NCI-H446 treated with DMSO at 0.1 percent for 48 hours (cell line): ENCODE measurements at regions not wholly inside any gene's neighbourhood (a gene's known extent, or its start where the extent isn't known, plus 50 kb on each side); places are given as distances from the start of the nearest gene placed in this dataset.

Experiments
- DNase-seq: peaks from one replicate; lab custom pipeline; 2025; lab: John Stamatoyannopoulos, UW

DNA sequence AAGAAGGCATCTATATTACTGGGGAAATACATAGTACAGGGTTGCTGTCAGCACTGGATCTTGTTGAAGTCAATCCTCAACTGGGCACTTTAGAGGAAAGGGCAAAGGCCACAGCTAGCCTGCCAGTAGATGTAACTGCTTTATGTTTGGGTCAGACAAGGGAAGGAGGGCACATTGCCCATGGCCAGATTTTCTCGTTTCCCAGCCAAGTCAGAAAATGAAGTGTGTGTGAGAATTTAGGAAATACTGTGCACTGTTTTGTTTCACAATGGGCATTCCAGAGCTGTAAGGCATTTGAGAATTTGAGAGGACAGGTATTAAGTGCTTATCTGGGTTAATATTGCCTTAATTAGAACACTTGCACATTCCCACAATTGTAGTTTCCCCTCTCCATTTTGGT is 183.9 kb upstream of the MCHR2 start:
- DNase-seq, result no peak

DNA sequence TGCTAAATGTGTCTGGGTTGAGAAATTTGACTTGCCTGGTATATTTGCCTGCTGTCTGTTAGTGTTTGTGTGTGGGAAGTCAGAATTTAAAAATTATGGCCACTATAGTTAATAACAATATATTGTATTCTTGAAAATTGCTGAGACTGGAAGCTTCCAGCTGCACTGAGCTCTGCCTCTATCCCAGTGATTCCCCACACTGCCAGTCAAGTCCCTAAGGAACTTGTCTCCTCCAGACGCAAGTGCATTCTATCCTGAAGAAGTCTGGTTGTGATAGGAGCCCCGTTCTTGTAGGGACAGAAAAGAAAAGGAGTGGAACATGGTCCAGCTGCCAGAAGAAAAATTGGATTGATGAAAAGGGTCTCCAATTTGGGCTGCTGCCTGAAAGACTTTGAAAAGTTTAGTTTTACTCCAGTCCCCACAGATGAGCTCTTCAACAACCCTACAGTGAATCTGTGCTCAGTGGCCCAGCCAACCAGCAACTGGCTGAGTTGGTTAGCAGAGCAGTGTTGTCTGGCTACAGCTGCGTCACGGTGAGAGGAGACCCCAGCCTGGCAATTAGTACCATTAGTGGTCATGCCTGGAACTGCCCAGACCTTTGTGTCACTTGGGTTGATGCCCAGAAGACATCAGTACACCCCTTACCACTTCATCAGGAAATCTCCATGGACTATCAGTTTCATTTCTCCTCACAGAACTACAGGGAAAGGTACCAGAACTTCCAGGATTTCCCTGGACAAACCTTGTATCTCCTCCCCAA is 183.1 kb upstream of the MCHR2 start:
- DNase-seq, result no peak

DNA sequence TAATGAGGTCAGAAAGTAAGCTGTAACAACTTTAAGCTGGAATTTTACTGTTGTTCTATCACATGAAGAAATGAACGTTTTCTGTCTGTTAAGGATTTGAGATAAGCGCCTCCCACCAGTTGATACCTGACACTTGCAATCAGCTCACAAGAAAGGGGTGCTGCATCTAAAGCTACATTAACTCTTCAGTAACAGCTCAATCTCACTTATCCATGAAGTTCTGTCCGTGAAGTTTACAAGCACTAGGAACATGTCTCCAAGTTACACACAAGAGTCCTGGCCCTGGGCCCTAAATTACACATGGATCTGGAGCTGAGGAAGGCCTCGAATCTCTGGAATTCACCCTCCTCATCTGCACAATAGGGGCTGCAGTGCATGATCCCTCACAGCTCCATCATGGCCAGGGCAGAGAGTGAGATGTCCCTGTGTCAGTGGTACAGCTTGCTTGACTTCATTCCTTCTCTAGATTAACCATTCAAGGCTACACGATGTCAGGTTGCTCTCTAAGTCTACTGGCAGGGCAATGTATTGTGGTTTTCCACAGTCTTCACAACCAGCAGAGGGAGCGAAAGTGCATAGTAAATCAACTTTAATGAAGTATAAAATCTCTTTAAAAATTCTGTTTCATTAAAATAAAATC is 182.4 kb upstream of the MCHR2 start:
- DNase-seq, result no peak

DNA sequence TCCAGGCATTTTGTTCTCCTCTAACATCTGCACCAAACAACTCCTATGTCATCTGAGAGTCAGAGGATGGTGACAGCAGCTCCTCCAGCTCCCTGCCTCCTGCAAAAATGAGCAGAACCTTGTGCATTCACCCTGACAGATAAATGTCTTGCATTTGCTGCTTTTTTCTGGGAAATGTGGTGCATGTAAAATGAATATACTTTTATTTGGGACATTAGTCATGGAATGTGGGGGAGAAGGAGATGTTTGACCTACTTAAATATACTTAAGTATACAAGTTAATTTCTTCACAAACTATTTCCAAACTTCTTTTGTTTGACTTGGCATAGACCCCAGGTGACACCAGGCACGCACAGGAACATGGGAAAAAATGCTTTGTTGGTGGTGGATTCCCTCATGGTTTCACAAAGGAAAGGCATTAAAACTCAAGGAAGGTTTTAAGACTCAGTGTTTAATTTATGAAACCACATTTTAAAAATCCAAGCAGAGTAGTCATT is 181.8 kb upstream of the MCHR2 start:
- DNase-seq, result no peak

DNA sequence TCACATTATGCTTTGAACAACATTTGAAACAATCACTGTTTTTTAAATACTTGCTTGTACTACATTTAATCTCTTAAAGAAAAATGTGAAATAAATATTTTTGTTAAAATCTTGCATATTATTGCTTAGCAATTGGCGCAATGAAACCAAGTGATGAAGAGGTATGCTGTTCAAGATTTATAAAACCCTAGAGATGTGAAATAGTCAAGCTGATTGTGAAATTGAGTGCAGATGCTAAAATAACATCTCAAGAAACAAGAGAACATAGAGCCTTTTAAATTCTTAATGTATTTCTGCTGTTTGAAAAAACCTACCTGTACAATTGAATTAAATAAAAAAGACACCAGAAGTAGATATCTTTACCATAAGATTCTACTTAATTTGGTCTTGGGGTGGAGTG is 179.2 kb upstream of the MCHR2 start:
- DNase-seq, result no peak

DNA sequence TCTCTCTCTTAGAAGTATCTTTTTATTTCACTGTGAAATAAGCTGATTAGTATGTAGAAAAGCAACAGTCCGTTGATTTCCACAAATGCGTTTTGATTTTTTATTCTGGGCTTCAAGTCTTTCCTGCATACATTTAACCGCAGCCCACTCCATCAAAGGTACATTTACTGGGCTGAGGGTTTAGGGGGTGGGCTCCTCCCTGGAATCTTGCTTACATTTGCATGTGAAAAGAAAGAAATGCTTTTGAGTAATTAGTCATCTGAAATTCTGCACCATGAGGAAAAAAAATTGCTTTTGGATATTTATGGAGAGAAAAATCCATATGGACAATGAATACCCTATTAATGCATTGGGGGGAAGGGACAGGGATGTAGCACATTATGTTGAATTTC is 178.3 kb upstream of the MCHR2 start:
- no peak for DNase-seq

DNA sequence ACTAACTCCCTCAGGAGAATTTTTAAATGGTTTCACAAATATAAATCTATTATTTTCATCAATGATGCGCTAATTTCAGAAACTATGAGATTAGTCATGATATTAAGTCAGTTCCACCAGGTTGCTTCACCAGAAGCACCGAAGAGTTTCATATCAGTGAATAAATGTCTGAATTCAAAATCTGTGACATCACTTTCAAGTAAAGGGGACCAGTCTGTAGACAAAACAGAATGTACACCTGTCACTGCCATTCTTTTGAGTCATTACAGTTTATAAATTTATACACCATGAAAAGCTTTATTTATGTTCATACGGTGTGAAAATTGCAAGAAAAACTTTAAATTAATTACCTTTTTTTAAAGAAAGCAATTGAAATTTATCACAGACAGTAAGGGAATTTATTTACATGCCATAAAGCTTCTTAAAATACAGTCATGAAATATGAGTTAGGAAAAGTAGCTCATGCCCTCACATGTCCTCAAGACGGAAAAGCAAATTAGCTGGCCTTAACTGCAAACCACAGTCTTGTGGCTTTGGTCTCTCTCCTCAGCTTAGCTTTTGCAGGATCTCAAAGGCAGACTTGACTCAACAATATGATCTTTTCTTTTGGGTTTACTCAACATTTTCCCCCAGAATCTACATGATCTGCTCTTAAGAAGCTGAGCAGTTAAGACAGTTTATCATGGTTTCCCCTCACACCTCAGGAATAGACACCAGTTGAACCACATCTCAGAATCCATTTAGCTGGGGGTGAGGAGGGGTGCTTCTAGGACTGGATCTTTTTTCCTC is 177.7 kb upstream of the MCHR2 start:
- DNase-seq, result no peak

DNA sequence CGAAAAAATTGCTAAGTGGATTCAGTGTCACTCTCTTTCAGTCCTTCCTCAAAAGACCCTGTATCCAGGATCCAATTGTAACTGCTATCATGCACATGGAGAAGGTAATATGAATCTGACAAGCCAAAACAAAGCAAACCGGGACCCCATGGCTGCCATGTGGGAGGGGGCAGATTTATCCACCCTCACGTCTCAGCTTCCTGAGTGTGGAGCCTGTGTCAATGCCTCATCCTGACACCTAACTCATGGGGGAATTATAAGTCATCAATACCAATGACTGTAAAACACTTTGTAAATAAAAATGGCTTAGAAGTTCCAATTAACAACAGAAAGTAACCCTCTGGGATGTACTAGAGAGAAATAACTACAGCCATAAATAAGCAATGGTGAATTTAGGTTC is 174.1 kb upstream of the MCHR2 start:
- DNase-seq, result no peak

DNA sequence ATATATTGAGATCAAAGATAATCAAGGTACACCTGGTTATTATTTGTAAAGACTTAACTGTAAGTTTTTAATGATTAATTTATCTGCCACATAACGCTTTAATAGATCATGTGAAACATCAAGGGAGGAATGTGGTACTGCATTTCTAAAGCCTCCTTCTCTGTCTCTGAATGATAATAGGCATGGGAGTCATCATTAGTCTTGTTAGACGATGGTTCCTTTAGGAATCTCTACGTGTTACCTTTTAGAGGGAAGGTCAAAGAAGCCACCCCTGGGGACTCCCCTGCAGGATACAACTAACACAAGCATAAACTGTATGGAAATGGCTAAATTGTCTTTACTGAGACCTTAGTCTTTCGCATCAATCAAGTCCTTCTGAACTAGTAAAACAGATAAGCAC is 173.6 kb upstream of the MCHR2 start:
- DNase-seq, result no peak

DNA sequence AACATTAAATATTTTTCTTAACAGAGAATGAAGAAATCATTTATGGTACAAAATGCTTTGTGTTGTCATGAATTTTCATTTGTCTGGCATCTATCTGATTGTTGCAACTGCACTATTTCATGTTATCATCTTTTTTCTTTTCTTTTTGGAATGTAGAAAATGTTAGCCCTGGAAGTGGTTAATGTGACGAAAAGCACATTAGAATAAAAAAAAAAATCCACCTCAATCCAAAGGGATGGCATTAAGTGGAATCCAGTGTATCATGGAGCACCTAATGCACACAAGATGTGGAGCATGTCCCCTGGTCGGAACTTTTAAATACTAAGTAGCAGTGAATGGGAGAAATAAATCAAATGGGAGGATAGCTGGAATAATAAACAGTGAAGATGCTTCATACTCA is 172.9 kb upstream of the MCHR2 start:
- DNase-seq, result no peak

DNA sequence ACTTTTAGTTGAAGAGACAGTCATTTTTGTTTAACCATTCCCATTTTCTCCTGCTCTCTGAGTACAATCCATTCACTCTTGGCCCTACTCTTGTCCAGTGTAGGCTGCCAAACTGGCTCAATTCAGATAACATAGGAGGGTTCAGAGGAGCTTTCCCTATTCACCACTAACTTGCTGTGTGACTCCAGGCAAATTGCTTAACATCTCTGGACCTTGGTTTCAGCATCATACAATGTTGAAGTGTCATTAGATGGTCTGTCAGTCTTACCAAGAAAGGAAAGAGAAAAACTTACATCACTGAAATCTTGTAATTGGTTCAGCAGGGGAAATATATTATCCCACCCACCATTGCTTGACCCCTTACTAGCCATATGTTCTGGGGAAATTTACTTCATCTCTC is 171.4 kb upstream of the MCHR2 start:
- DNase-seq, result no peak

DNA sequence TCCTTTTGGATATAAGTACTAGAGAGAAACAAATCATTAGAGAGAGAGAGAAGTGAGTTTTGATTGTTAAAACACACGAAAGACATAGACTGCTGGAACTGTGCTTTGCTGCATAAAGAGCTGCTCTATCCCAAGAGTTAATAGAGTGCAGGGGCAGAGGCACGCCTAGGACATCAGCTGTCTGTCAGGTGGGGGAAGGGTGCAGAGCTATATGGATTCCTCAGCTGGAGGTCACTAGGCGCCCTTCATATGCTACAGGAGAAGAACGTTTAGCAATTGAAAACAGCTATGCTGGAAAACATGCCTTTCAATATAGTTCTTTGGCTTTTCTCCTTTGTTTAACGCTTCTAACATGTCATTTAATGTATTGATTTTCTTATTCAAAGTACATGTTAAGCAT is 169.0 kb upstream of the MCHR2 start:
- no peak for DNase-seq

DNA sequence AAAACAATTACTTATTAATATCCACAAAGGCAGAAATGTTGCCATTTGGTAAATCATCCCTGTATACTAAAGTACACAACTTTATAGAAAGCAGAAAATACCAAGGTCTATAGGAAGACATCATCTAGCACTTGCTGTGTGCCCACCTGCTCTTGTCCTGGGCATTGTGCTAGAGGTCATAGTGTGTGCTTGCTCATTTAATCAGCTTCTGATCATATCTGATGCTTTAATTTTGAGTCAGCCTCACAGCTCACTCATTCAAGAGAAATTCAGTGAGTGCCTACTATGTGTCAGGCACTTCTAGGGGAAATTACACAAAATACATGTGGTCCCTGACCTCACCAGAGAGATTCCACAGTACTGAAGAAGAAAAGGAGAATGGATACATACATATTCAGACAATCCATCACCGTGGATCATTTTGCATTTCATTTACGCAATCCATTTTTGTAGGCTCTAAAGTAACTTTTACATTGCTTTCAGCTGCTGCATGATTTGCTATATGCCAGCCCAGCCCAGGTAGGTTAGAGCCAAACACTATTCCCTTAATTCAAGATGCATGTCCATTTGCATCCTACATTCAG is 167.9 kb upstream of the MCHR2 start:
- DNase-seq, result no peak

DNA sequence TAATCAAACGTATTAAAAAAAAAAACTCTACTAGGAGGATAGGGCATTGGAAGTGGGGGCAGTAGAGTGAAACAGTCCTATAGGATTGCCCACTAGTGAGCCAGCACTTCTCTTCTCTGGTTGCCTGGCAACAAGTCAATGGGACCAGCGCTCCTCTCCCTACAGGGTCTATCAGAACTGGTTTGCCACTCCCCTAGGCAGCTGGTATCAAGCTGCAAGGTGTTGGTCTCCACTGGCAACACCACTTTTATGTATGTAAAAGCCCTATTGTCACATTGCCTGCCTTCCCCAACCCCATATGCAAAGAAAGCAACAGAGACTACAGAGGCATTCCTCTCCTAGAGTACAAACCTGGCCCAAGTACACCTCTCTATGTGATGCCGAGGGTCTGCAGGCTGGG is 166.9 kb upstream of the MCHR2 start:
- no peak for DNase-seq

DNA sequence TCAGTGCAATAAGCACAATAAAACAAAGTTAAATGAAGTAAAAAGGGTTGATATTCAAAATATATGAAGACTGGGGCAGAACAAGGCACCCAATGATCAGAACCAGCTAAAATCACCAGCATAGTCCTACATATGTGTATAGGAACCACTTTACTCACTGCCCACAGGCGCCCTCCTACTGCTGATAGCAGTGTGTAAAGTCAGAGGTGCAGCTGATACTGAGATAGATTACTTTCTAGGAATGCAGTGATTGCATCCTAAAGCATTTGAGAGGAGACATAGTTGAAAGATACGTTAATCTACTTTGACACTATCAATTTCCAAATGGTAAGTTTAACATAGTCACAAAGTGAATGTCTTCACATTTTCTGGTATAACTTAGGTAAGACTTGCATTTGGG is 161.1 kb upstream of the MCHR2 start:
- DNase-seq, result no peak

DNA sequence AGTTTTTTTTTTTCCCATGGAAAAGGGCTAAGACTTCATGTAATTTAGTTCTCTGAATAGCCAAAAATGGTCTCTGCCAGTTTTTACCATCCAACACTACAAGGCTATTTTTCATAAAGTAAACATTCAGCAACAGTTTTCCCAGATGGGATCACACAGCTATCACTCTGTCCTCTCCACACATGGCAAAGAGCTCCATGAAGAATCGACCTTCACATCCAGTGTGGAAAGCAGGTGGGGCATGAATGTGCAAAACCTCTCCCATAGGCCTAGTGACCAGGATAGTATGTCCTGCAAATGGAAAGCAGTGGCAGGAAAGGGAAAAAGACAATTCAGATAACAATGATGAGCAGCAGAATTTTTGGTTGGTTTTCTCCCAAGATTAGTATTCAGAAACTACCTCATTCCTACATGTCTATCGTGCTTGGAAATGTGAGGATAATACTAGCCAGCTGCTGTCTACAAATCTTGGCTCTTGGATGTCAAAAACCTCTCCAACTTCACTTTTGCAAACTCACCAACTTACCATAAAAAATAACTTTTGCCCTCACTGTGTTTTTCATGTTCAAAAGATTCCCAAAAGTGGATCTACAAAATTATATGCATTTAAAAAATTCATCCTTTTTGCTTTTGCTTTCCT is 159.7 kb upstream of the MCHR2 start:
- DNase-seq, result no peak

DNA sequence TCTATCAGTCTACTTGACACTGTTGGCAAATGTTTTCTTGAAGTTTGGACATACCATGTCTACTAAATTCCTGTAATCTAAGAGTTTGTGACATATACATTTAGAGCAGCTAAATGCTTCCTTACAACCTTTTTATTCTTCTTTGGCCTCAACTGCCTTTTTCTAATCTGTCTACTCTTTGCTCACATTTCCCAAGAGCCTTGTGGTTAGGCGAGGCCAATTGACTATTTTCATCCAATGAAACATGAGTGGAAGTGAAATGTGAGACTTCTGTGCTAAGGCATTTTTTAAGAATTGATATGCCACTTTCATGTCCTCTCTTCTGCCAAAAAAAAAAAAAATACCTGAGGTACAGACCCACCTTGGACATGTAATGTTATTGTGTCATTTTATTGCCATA is 158.2 kb upstream of the MCHR2 start:
- DNase-seq, result no peak

DNA sequence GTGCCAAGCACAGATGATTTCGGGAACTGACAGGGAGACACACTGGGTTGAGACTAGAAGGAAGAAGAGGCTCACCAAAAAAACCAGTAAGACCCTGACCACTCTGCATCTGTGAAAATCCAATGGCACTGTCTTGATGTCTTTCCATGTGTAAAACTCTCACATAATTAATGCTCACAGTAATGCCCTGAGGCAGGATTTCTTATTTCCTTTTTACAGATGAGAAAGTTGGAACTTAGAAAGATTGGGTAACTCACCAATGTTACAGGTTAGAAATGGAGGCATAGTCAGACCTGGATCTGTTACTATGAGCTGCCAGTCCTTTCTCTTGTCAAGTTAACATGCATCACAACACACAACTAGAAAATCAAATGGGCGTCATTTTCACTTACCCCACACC is 151.0 kb upstream of the MCHR2 start:
- no peak for DNase-seq

DNA sequence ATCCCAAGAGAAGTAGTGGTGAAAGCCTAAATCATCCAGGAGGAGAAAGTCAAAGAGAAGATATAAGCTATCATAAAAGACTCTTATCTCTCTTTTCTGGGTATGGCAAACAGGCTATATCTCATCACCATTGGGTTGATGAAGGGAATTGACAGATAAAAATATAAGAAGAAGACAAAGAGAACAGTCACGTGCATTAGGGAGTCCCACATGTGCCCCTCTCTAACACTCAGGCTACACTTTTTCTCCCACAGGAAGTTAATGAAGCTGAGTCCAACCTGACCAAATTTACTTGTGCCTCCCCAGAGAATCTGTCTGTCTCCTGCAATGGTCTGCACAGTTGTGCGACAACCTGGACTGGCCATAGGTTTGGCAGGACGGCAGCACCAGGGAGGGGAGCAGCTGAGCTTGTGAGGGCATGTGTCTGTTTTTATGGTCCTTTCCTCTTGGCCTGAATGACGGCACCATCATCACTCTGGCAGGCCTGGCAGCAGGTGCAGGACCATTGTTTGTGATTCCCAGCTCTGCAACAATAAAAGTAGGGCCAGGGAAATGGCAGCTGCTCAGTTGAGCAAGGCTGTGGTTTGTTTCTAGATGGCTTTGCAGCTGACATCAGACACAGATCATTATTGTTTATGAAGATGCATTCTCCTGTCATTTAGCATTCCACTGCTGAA is 144.5 kb upstream of the MCHR2 start:
- DNase-seq, result no peak

DNA sequence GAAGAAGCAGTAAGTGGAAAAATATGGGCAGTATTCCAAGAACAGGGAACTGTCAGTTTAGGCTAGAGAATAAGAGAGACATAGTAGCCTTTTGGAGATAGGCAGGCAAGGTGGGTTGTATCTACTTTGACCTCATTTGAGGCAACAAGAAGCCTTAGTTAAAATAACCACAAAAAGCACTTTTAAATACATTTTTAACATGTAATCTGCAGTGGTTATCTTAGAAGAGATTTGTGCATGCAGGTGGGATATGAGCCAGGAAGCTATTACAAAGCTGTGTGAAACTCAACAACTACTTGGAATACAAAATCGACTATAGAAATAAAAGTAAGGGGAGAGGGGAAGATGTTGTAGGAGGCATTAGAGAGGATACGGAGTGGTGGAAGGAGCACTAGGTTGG is 143.7 kb upstream of the MCHR2 start:
- no peak for DNase-seq

DNA sequence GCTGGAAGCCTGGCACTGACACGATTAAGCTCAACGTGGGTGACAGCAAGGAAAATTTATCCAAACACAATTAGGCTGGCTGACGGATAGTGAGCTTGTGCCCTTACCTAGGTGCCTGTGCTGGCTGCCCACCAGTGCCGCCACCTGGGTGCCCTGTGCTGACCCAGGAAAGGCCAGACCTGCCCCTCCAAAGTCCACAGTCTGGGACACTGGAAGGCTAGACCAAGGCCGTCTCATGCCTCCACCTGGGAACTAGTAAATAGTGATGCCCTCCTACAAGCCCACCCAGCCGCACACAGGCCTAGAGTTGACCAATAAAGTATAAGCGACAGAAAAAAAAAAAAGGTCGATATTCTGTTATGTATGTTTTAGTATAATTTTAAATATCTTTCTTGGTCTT is 142.6 kb upstream of the MCHR2 start:
- no peak for DNase-seq

DNA sequence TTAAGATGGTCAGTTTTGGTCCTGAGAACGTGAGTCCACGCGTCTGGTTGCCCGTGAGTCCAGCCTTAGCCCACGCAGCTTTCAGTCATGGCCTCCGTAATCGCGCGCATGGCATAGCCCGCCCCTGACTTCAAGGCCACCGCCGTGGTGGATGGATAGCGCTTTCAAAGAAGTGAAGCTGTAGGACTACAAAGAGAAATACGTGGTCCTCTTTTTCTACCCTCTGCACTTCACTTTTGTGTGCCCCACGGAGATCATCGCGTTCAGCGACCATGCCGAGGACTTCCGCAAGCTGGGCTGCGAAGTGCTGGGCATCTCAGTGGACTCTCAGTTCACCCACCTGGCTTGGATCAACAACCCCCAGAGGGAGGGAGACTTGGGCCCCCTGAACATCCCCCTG is 142.0 kb upstream of the MCHR2 start:
- DNase-seq, result no peak
